HepG2 (cell line): ENCODE measurements at regions not wholly inside any gene's neighbourhood (a gene's known extent, or its start where the extent isn't known, plus 50 kb on each side); places are given as distances from the start of the nearest gene placed in this dataset.

Source experiments
- ATAC-seq: fragments of 200-7000 bp; cut with Tn5 transposase; 3 replicates; pipeline ENCODE4 v1.9.1; 2020; ENCODE audit warnings: mild to moderate bottlenecking, moderate library complexity
- BruUV-seq: library from RNA; stranded (reverse); fragments of 400-500 nt; replicated peaks from 2 replicates; lab custom pipeline; 2021; lab: Mats Ljungman, UMichigan
- CTCF ChIA-PET: fragments of 300-600 bp; formaldehyde crosslinking; extraction: SDS; loops from one replicate; lab custom pipeline; 2021; ENCODE audit warnings: low total read pairs, inconsistent platforms, low intra/inter-chr PET ratio; lab: Yijun Ruan, JAX
- POLR2A ChIA-PET: fragments of 350-600 bp; sonication (Branson Sonifier 250); formaldehyde crosslinking; loops from one replicate; lab custom pipeline; 2020; ENCODE audit warnings: antibody characterized with exemption, inconsistent platforms; lab: Yijun Ruan, JAX
- DNase-seq: peaks from one replicate; pipeline ENCODE4 v3.0.0-alpha.2; 2015; ENCODE audit warnings: low spot score
- FAIRE-seq: peaks from 3 replicates; lab custom pipeline; 2011; peaks lifted over from hg19 to GRCh38; lab: Jason Lieb, UNC
- H2AFZ ChIP-seq: one replicate; pipeline ENCODE4 v1.6.1; 2011; ENCODE audit warnings: low read length, inconsistent platforms
- H3K27ac ChIP-seq: fragments of 300-600 bp; 3 replicates; pipeline ENCODE4 v1.8.0; 2011; ENCODE audit warnings: mixed run types, mild to moderate bottlenecking, mixed read lengths, low read length, inconsistent platforms; ENCODE audit not compliant: insufficient read depth; ENCODE audit errors: extremely low read length
- H3K27me3 ChIP-seq, 2 experiments: fragments of 200-600 bp in 1 of 2; 2 replicates in 1 of 2; 3 replicates in 1 of 2; pipeline versions ENCODE4 v1.6.0 to v1.8.0; 2011; ENCODE audit warnings: low read length in 2 of 2, mild to moderate bottlenecking in 2 of 2, moderate library complexity in 2 of 2, inconsistent platforms in 1 of 2; ENCODE audit not compliant: insufficient read depth in 2 of 2, control insufficient read depth in 1 of 2
- H3K36me3 ChIP-seq, 2 experiments: fragments of 200-600 bp in 1 of 2; replicated peaks in 1 of 2; 2 replicates in 1 of 2; 3 replicates in 1 of 2; pipeline versions ENCODE4 v1.5.1 to v1.8.0; 2011; ENCODE audit warnings: low read length in 2 of 2, inconsistent platforms in 1 of 2; ENCODE audit not compliant: insufficient read depth in 2 of 2, control insufficient read depth in 1 of 2
- H3K4me1 ChIP-seq: 2 replicates; pipeline ENCODE4 v1.5.1; 2012; ENCODE audit warnings: low read length, inconsistent platforms; ENCODE audit not compliant: insufficient read depth
- H3K4me2 ChIP-seq: 2 replicates; pipeline ENCODE4 v1.6.0; 2011; ENCODE audit warnings: low read depth, low read length, inconsistent platforms
- H3K4me3 ChIP-seq, 3 experiments: fragments of 200-600 bp in 1 of 3; sonication (generic), shearing (Covaris generic) in 1 of 3; replicated peaks in 1 of 3; 2 replicates each; pipeline ENCODE4 v1.5.1; 2011 to 2016; ENCODE audit warnings: low read length in 3 of 3, inconsistent platforms in 2 of 3, low read depth in 2 of 3, mild to moderate bottlenecking in 2 of 3, control low read depth in 1 of 3, mixed read lengths in 1 of 3; ENCODE audit not compliant: insufficient read depth in 1 of 3
- H3K79me2 ChIP-seq: one replicate; pipeline ENCODE4 v1.6.1; 2011; ENCODE audit warnings: low read length, inconsistent platforms; ENCODE audit not compliant: insufficient read depth
- H3K9ac ChIP-seq: 2 replicates; pipeline ENCODE4 v1.6.0; 2011; ENCODE audit warnings: mild to moderate bottlenecking, low read depth, low read length, inconsistent platforms; ENCODE audit not compliant: insufficient read depth
- H3K9me3 ChIP-seq: 2 replicates; pipeline ENCODE4 v1.5.1; 2012; ENCODE audit warnings: mild to moderate bottlenecking, low read length
- H4K20me1 ChIP-seq: 2 replicates; pipeline ENCODE4 v1.6.0; 2011; ENCODE audit warnings: inconsistent platforms, mild to moderate bottlenecking, low read length, moderate library complexity; ENCODE audit not compliant: insufficient read depth
- CCDC6 ChIP-seq: sonication (generic); formaldehyde crosslinking; IDR thresholded peaks from 2 replicates; pipeline ENCODE4 v1.8.1; 2022; ENCODE audit warnings: mild to moderate bottlenecking, missing genetic modification reagents, moderate library complexity
- HIVEP1 ChIP-seq: sonication (generic); formaldehyde crosslinking; IDR thresholded peaks from 2 replicates; pipeline ENCODE4 v1.4.0; 2020; ENCODE audit warnings: mild to moderate bottlenecking, missing genetic modification reagents
- KDM2A ChIP-seq: sonication (generic); formaldehyde crosslinking; IDR thresholded peaks from 2 replicates; pipeline ENCODE4 v1.4.0; 2020; ENCODE audit warnings: low read depth, missing genetic modification reagents, borderline replicate concordance
- RBFOX2 ChIP-seq: fragments of 200-400 bp; formaldehyde crosslinking; IDR thresholded peaks from 2 replicates; pipeline ENCODE4 v1.6.1; 2017; ENCODE audit warnings: low read depth, mild to moderate bottlenecking, low read length
- RNF219 ChIP-seq: sonication (generic); formaldehyde crosslinking; IDR thresholded peaks from 2 replicates; pipeline ENCODE4 v1.5.0; 2020; ENCODE audit warnings: mild to moderate bottlenecking, missing genetic modification reagents
- RORA ChIP-seq: sonication (generic); formaldehyde crosslinking; IDR thresholded peaks from 2 replicates; pipeline ENCODE4 v1.5.0; 2020; ENCODE audit warnings: mild to moderate bottlenecking, missing genetic modification reagents, moderate library complexity
- TBL1XR1 ChIP-seq: fragments of 150-350 bp; IDR thresholded peaks from 2 replicates; pipeline ENCODE4 v1.6.1; 2014; ENCODE audit warnings: borderline replicate concordance, low read length; ENCODE audit not compliant: partially characterized antibody
- UBTF ChIP-seq: sonication (generic); formaldehyde crosslinking; IDR thresholded peaks from 2 replicates; pipeline ENCODE4 v1.4.0; 2020; ENCODE audit warnings: mild to moderate bottlenecking, missing genetic modification reagents
- ZMYM4 ChIP-seq: sonication (generic); formaldehyde crosslinking; IDR thresholded peaks from 2 replicates; pipeline ENCODE4 v1.8.1; 2023; ENCODE audit warnings: mild to moderate bottlenecking, missing genetic modification reagents
- ZNF224 ChIP-seq: sonication (generic); formaldehyde crosslinking; IDR thresholded peaks from 2 replicates; pipeline ENCODE4 v1.5.0; 2020; ENCODE audit warnings: mild to moderate bottlenecking, missing genetic modification reagents
- ZNF629 ChIP-seq: sonication (generic); formaldehyde crosslinking; conservative IDR thresholded peaks from 2 replicates; pipeline ENCODE4 v1.5.0; 2020; ENCODE audit warnings: missing genetic modification reagents
- WGBS: methylation state at CpG from one replicate; pipeline ENCODE4 v1.1.6; 2017; ENCODE audit warnings: low lambda C conversion rate; 5-methylcytosine and 5-hydroxymethylcytosine counted together
- in situ Hi-C: cut with HindIII; loops from 2 replicates; pipeline ENCODE4 v1.10.0; 2017; ENCODE audit warnings: low pct_unique_long_range_greater_than_20kb; ENCODE audit not compliant: extremely low pct_ligation_motif_present
- intact Hi-C: fragments of 100-400 bp; cut with micrococcal nuclease; formaldehyde crosslinking; loops from one replicate; pipeline ENCODE4 v1.10.0; 2022; ENCODE audit not compliant: unreplicated experiment
- TF ChIP-seq, protein P1 (sequence below): sonication (generic); formaldehyde crosslinking; conservative IDR thresholded peaks from 2 replicates; pipeline ENCODE4 v1.8.0; 2022; ENCODE audit warnings: mild to moderate bottlenecking, moderate library complexity, missing genetic modification reagents

- no peaks in the 10 kb centered on the region for H3K79me2 ChIP-seq
- no peak for FAIRE-seq
- CTCF ChIA-PET, result no interaction called here
- peaks cover 5% of the 10 kb centered on the region; the same call in 1 of the 2 replicates for H3K9me3 ChIP-seq
- H3K36me3 ChIP-seq, result peaks cover 0 to 3% of the 10 kb centered on the region in 2 experiments; a peak in 1 of 5 replicates
- POLR2A ChIA-PET, result no interaction called here
- no peak overlapping the region for H3K4me3 ChIP-seq
- no peaks in the 10 kb centered on the region for H3K27me3 ChIP-seq
- WGBS, result 54% methylated on average over 2 of the region's 2 CpGs
- no peak overlapping the region for H3K27ac ChIP-seq
- intact Hi-C loops (no loop called here), in situ Hi-C loops (no loop called here)
- no peaks in the 10 kb centered on the region for H4K20me1 ChIP-seq
- no peak overlapping the region for H3K4me2 ChIP-seq
- BruUV-seq, result no TSS peak
- no peak overlapping the region for H3K9ac ChIP-seq
- H3K4me1 ChIP-seq, result peaks cover 13% of the 10 kb centered on the region
- no peak for DNase-seq
- no peak for ATAC-seq
- H2AFZ ChIP-seq, result no peak overlapping the region
- no peak for TF ChIP-seq HIVEP1
- no peak for TF ChIP-seq RNF219
- no peak for TF ChIP-seq ZNF629 (CRISPR knock-in tag)
- no peak for TF ChIP-seq KDM2A (CRISPR knock-in tag)
- TF ChIP-seq RBFOX2, result no peak
- no peak for TF ChIP-seq UBTF (CRISPR knock-in tag)
- no peak for TF ChIP-seq TBL1XR1
- TF ChIP-seq RORA (CRISPR knock-in tag), result no peak
- TF ChIP-seq, protein P1, sequence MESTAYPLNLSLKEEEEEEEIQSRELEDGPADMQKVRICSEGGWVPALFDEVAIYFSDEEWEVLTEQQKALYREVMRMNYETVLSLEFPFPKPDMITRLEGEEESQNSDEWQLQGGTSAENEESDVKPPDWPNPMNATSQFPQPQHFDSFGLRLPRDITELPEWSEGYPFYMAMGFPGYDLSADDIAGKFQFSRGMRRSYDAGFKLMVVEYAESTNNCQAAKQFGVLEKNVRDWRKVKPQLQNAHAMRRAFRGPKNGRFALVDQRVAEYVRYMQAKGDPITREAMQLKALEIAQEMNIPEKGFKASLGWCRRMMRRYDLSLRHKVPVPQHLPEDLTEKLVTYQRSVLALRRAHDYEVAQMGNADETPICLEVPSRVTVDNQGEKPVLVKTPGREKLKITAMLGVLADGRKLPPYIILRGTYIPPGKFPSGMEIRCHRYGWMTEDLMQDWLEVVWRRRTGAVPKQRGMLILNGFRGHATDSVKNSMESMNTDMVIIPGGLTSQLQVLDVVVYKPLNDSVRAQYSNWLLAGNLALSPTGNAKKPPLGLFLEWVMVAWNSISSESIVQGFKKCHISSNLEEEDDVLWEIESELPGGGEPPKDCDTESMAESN (CRISPR knock-in tag), result no peak
- no peak for TF ChIP-seq ZNF224 (CRISPR knock-in tag)
- no peak for TF ChIP-seq CCDC6
- TF ChIP-seq ZMYM4, result no peak
Observed at GRCh38 chr2:175726223-175726622, 275.8 kb downstream of the LNPK start.
